Loucy (cell line): ENCODE measurements at regions not wholly inside any gene's neighbourhood (a gene's known extent, or its start where the extent isn't known, plus 50 kb on each side); places are given as distances from the start of the nearest gene placed in this dataset.

Source experiments
- EZH2phosphoT487 ChIP-seq: fragments of 200-600 bp; IDR thresholded peaks from 2 replicates; pipeline ENCODE4 v1.6.1; 2018; ENCODE audit warnings: antibody characterized with exemption, mild to moderate bottlenecking, moderate library complexity, borderline replicate concordance
- TF ChIP-seq, protein P1 (sequence below): fragments of 200-600 bp; sonication (generic); conservative IDR thresholded peaks from 2 replicates; pipeline ENCODE4 v1.5.1; 2014; ENCODE audit warnings: mild to moderate bottlenecking, antibody characterized with exemption, low read length

DNA sequence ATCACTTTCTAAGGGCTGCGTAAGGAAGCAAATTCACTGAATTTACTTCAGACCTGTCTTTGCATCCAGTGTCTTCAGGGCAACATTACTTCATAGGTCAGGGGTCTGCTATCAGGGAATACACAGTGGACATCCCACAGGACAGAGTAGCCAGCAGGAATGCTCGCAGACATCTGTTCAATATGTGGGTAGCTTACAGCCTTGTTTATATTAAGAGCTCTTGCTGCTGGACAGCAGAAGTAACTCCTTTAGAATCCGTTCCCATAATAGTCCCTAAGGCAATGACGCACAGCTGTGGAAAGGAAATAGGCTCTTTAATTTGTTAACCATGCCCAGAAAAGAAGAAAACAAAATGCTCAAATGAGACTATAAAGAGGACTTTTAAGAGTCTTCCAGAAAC, 198.7 kb downstream of the MOXD1 start:
- TF ChIP-seq, protein P1, sequence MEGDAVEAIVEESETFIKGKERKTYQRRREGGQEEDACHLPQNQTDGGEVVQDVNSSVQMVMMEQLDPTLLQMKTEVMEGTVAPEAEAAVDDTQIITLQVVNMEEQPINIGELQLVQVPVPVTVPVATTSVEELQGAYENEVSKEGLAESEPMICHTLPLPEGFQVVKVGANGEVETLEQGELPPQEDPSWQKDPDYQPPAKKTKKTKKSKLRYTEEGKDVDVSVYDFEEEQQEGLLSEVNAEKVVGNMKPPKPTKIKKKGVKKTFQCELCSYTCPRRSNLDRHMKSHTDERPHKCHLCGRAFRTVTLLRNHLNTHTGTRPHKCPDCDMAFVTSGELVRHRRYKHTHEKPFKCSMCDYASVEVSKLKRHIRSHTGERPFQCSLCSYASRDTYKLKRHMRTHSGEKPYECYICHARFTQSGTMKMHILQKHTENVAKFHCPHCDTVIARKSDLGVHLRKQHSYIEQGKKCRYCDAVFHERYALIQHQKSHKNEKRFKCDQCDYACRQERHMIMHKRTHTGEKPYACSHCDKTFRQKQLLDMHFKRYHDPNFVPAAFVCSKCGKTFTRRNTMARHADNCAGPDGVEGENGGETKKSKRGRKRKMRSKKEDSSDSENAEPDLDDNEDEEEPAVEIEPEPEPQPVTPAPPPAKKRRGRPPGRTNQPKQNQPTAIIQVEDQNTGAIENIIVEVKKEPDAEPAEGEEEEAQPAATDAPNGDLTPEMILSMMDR = no peak
- no peak for TF ChIP-seq EZH2phosphoT487
